ENCODE measurements at regions not wholly inside any gene's neighbourhood (a gene's known extent, or its start where the extent isn't known, plus 50 kb on each side); places are given as distances from the start of the nearest gene placed in this dataset.

DNA sequence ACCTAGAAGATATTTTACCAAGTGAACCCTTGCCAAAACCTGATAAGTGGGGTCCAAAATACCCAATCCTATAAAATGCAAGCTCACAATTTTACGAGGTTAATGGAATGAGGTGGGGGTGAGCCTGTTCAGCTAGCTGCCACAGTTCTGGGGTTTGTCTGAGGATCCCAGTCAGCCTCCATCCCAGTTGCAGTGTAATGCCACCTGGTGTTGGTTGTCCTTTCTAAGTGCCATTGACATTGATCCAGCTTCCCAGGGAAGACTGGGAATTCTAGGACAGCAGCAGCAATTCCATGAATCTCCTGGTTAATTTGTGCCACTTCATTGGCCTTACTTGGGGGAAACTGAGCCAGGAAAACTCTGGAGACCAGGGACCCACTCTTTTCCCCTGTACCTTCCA lies 298.3 kb downstream of the RWDD3 start:
- H3K4me3 Mint-ChIP-seq = no peak overlapping the region
- Histone ChIP-seq H3K27ac (ENCODE audit: low read depth in 1 of 2, low read length in 2 of 2) (no peak overlapping the region), H3K36me3 (replicated peaks in 1 of 2; ENCODE audit: control insufficient read depth in 1 of 2, insufficient read depth in 2 of 2, low read length in 2 of 2) (no peaks in the 10 kb centered on the region), H3K4me2 (replicated peaks; ENCODE audit: extremely low read depth, low read length, poor library complexity, severe bottlenecking) (no peak overlapping the region), H4K20me1 (ENCODE audit: insufficient read depth, low read length) (no peaks in the 10 kb centered on the region), H3K4me1 (ENCODE audit: control insufficient read depth in 1 of 2, insufficient read depth in 2 of 2, low read length in 2 of 2) (no peaks in the 10 kb centered on the region), H3K9ac (ENCODE audit: insufficient read depth, low read length, poor library complexity, severe bottlenecking) (no peak overlapping the region), H3K79me2 (ENCODE audit: insufficient read depth, low read length) (no peaks in the 10 kb centered on the region), H2AFZ (ENCODE audit: insufficient read depth, low read depth, low read length, poor library complexity, severe bottlenecking) (no peak overlapping the region), H3K9me3 (replicated peaks in 1 of 2; ENCODE audit: control insufficient read depth in 1 of 2, insufficient read depth in 1 of 2, low read length in 2 of 2) (peaks cover 8 to 11% of the 10 kb centered on the region in 2 donors), H3K27me3 (ENCODE audit: control insufficient read depth in 2 of 2, insufficient read depth in 2 of 2, low read length in 2 of 2) (no peaks in the 10 kb centered on the region), H3K4me3 (replicated peaks in 1 of 3; ENCODE audit: low read depth in 2 of 3, low read length in 3 of 3) (no peak overlapping the region)
- H3K4me1 Mint-ChIP-seq = no peaks in the 10 kb centered on the region
- intact Hi-C loops (cut with micrococcal nuclease) = no loop called here
- TF ChIP-seq, protein P1, sequence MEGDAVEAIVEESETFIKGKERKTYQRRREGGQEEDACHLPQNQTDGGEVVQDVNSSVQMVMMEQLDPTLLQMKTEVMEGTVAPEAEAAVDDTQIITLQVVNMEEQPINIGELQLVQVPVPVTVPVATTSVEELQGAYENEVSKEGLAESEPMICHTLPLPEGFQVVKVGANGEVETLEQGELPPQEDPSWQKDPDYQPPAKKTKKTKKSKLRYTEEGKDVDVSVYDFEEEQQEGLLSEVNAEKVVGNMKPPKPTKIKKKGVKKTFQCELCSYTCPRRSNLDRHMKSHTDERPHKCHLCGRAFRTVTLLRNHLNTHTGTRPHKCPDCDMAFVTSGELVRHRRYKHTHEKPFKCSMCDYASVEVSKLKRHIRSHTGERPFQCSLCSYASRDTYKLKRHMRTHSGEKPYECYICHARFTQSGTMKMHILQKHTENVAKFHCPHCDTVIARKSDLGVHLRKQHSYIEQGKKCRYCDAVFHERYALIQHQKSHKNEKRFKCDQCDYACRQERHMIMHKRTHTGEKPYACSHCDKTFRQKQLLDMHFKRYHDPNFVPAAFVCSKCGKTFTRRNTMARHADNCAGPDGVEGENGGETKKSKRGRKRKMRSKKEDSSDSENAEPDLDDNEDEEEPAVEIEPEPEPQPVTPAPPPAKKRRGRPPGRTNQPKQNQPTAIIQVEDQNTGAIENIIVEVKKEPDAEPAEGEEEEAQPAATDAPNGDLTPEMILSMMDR (IDR thresholded peaks at IDR 0.05) = no peak
- WGBS (ENCODE audit: insufficient coverage) = no CpG with 5 or more reads among the region's 1 CpG
- H3K27ac Mint-ChIP-seq = no peak overlapping the region
- no peaks in the 10 kb centered on the region for H3K36me3 Mint-ChIP-seq
- DNase-seq = no peak
- peaks cover 0 to 3% (median 0%) of the 10 kb centered on the region in 3 donors for H3K27me3 Mint-ChIP-seq (ENCODE audit: low read depth in 3 of 3)
- peaks cover 2 to 14% (median 5%) of the 10 kb centered on the region in 7 donors for H3K9me3 Mint-ChIP-seq

DNA sequence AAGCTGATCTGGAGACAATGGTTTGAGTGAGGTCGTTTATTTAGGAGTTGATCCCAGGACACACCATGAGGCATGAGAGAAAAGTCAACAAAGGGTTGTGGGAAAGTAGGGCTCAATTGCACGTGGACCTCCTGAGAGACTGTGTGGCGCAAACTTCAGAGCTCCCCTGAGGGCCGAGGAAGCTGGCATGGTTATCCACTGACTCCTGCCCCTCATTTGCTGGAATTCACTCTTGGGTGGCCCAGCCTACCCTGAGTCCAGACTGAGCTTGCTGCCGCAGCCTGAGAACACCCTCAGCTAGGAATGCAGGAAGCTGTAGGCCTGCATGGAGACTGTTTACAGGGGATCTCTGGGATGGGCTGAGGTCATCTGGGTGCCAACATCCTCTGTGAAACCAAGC lies 301.0 kb downstream of the RWDD3 start:
- Histone ChIP-seq H3K9me3 (replicated peaks in 1 of 2; ENCODE audit: control insufficient read depth in 1 of 2, insufficient read depth in 1 of 2, low read length in 2 of 2) (peaks cover 12 to 18% of the 10 kb centered on the region in 2 donors), H3K4me3 (replicated peaks in 1 of 3; ENCODE audit: low read depth in 2 of 3, low read length in 3 of 3) (no peak overlapping the region), H3K4me1 (ENCODE audit: control insufficient read depth in 1 of 2, insufficient read depth in 2 of 2, low read length in 2 of 2) (no peaks in the 10 kb centered on the region), H3K27ac (ENCODE audit: low read depth in 1 of 2, low read length in 2 of 2) (no peak overlapping the region), H2AFZ (ENCODE audit: insufficient read depth, low read depth, low read length, poor library complexity, severe bottlenecking) (no peak overlapping the region), H4K20me1 (ENCODE audit: insufficient read depth, low read length) (no peaks in the 10 kb centered on the region), H3K4me2 (replicated peaks; ENCODE audit: extremely low read depth, low read length, poor library complexity, severe bottlenecking) (no peak overlapping the region), H3K36me3 (replicated peaks in 1 of 2; ENCODE audit: control insufficient read depth in 1 of 2, insufficient read depth in 2 of 2, low read length in 2 of 2) (no peaks in the 10 kb centered on the region), H3K79me2 (ENCODE audit: insufficient read depth, low read length) (no peaks in the 10 kb centered on the region), H3K9ac (ENCODE audit: insufficient read depth, low read length, poor library complexity, severe bottlenecking) (no peak overlapping the region), H3K27me3 (ENCODE audit: control insufficient read depth in 2 of 2, insufficient read depth in 2 of 2, low read length in 2 of 2) (no peaks in the 10 kb centered on the region)
- Mint-ChIP-seq H3K27me3 (ENCODE audit: low read depth in 3 of 3) (peaks cover 0 to 3% (median 0%) of the 10 kb centered on the region in 3 donors), H3K36me3 (no peaks in the 10 kb centered on the region), H3K4me3 (no peak overlapping the region), H3K4me1 (no peaks in the 10 kb centered on the region), H3K9me3 (peaks cover 0 to 16% (median 3%) of the 10 kb centered on the region in 7 donors), H3K27ac (no peak overlapping the region)
- intact Hi-C loops (cut with micrococcal nuclease) = no loop called here
- WGBS (ENCODE audit: insufficient coverage) = 85% methylated on average over 5 of the region's 5 CpGs
- no peak for DNase-seq
- TF ChIP-seq, protein P1 (IDR thresholded peaks at IDR 0.05) = no peak

Measured in CD14-positive monocyte (primary cell).